Thyroid gland (tissue), 4 donors: ENCODE measurements at regions not wholly inside any gene's neighbourhood (a gene's known extent, or its start where the extent isn't known, plus 50 kb on each side); places are given as distances from the start of the nearest gene placed in this dataset.

Experiments used
- DNase-seq, 2 donors: peaks; one replicate each; pipeline ENCODE4 v3.0.0-alpha.2; 2019
- H3K27ac ChIP-seq, 3 donors: fragments of 200-600 bp; sonication (generic); 1 replicate in 2 of 3; 2 replicates in 1 of 3; pipeline ENCODE4 v1.5.1; 2016 to 2019; ENCODE audit warnings: mild to moderate bottlenecking in 1 of 3, moderate library complexity in 1 of 3
- H3K27me3 ChIP-seq: fragments of 200-600 bp; sonication (generic); one replicate; pipeline ENCODE4 v1.5.1; 2019
- H3K36me3 ChIP-seq, 2 donors: fragments of 200-600 bp; sonication (generic); one replicate each; pipeline ENCODE4 v1.5.1; 2016 to 2019
- H3K4me1 ChIP-seq, 2 donors: fragments of 200-600 bp; sonication (generic); one replicate each; pipeline ENCODE4 v1.5.1; 2017 to 2019
- H3K4me3 ChIP-seq, 3 donors: fragments of 200-600 bp; sonication (generic); replicated peaks in 1 of 3; 1 replicate in 2 of 3; 2 replicates in 1 of 3; pipeline ENCODE4 v1.5.1; 2016; ENCODE audit warnings: mild to moderate bottlenecking in 1 of 3
- H3K9me3 ChIP-seq: fragments of 200-600 bp; sonication (generic); one replicate; pipeline ENCODE4 v1.5.1; 2017
- CTCF ChIP-seq, 6 experiments: fragments of 200-600 bp in 3 of 6; fragments of 450-650 bp in 3 of 6; sonication (generic) in 3 of 6; IDR thresholded peaks; one replicate each; pipeline ENCODE4 v1.5.1; 2016 to 2019; ENCODE audit warnings: antibody characterized with exemption in 6 of 6, mild to moderate bottlenecking in 2 of 6, inconsistent platforms in 1 of 6, moderate library complexity in 1 of 6
- POLR2A ChIP-seq, 2 donors: fragments of 450-650 bp; IDR thresholded peaks; one replicate each; pipeline ENCODE4 v1.6.1; 2017; ENCODE audit warnings: antibody characterized with exemption in 2 of 2, mild to moderate bottlenecking in 2 of 2, moderate library complexity in 1 of 2
- WGBS, 2 donors: methylation state at CpG; one replicate each; pipeline ENCODE4 v1.1.5; 2017; 5-methylcytosine and 5-hydroxymethylcytosine counted together
- intact Hi-C: fragments of 100-400 bp; cut with DNase I; formaldehyde crosslinking; loops from one replicate; pipeline ENCODE4 v1.15.1; 2023

DNA sequence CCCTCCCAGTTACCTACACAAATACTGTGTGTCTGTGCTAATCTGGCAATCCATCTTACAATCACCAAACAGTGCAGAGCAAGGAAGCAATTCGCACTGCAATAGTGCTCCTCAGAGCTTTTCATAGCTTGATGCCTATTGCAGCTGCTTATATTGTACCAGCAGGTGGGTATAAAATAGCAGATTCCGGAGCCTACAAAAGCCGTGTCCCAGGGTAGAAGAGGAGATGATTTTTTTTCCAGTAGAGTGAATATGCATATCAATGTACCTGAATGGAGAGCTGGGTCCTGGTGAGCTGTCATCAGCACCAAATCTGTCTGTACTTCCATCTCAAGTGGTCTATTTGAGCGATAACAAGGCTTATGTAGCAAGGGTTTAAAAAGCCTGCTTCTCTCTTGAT, 668.4 kb downstream of the DIAPH3 start:
- 91 to 95% methylated on average over 4 of the region's 4 CpGs for WGBS, 2 donors
- TF ChIP-seq POLR2A (IDR thresholded peaks at IDR 0.05) (no peak), CTCF (IDR thresholded peaks at IDR 0.05) (no peak)
- DNase-seq, result no peak
- intact Hi-C loops, result no loop called here
- no peaks in the 10 kb centered on the region for H3K9me3 ChIP-seq
- H3K27ac ChIP-seq, result no peak overlapping the region
- peaks cover 16 to 27% of the 10 kb centered on the region in 2 donors for H3K4me1 ChIP-seq
- no peaks in the 10 kb centered on the region for H3K36me3 ChIP-seq
- no peaks in the 10 kb centered on the region for H3K27me3 ChIP-seq
- no peak overlapping the region for H3K4me3 ChIP-seq

DNA sequence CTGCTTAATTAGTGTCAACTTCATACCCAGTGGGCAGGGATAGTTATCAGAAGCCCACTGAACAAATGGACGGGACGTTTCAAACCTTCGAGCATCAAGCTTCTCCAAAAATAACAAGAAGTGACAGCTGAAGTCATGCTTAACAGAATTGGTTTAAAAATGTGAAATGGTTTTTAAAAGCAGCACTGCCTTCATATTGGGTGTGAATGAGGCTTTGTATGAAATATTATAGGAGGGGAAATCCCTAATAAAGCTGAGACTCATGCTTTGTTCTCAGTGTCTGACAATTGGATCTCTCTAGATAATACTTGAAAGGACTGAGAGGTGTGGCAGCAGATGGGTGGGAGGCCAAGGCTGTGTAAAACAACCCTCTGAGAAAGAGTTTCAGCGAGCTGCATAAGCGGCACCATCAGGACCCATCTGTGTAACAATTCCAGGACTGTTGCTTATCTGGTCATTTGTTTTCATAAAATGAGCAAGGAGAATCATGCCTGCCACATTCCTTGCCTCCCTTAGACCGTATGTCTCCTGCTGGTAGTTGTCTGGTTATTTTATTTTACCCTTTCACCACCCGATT, 667.7 kb downstream of the DIAPH3 start:
- H3K4me1 ChIP-seq, result peaks cover 16 to 27% of the 10 kb centered on the region in 2 donors
- no peaks in the 10 kb centered on the region for H3K27me3 ChIP-seq
- no peak overlapping the region for H3K27ac ChIP-seq
- intact Hi-C loops, result no loop called here
- no peak overlapping the region for H3K4me3 ChIP-seq
- 67 to 76% methylated on average over 7 of the region's 7 CpGs for WGBS, 2 donors
- TF ChIP-seq POLR2A (IDR thresholded peaks at IDR 0.05) (no peak), CTCF (IDR thresholded peaks at IDR 0.05) (no peak)
- no peak for DNase-seq
- no peaks in the 10 kb centered on the region for H3K36me3 ChIP-seq
- H3K9me3 ChIP-seq, result no peaks in the 10 kb centered on the region

GRCh38 chr13:59497621-59498247, 666.0 kb downstream of the DIAPH3 start:
- Histone ChIP-seq H3K27ac (no peak overlapping the region), H3K36me3 (no peaks in the 10 kb centered on the region), H3K27me3 (no peaks in the 10 kb centered on the region), H3K9me3 (no peaks in the 10 kb centered on the region), H3K4me3 (no peak overlapping the region), H3K4me1 (peaks cover 16 to 27% of the 10 kb centered on the region in 2 donors)
- WGBS, 2 donors, result 87 to 89% methylated on average over 4 of the region's 4 CpGs
- TF ChIP-seq CTCF (IDR thresholded peaks at IDR 0.05) (no peak), POLR2A (IDR thresholded peaks at IDR 0.05) (no peak)
- DNase-seq, result no peak
- intact Hi-C loops, result no loop called here

GRCh38 chr13:59501004-59501403, 662.7 kb downstream of the DIAPH3 start:
- Histone ChIP-seq H3K4me1 (peaks cover under 1 to 2% of the 10 kb centered on the region in 2 donors), H3K4me3 (no peak overlapping the region), H3K27me3 (no peaks in the 10 kb centered on the region), H3K27ac (no peak overlapping the region), H3K9me3 (no peaks in the 10 kb centered on the region), H3K36me3 (no peaks in the 10 kb centered on the region)
- no peak for TF ChIP-seq CTCF (IDR thresholded peaks at IDR 0.05)
- TF ChIP-seq POLR2A (IDR thresholded peaks at IDR 0.05), result no peak
- 89 to 90% methylated on average over 4 of the region's 4 CpGs for WGBS, 2 donors
- intact Hi-C loops, result no loop called here
- DNase-seq, result no peak

GRCh38 chr13:59504407-59504806, 659.3 kb downstream of the DIAPH3 start:
- Histone ChIP-seq H3K4me3 (no peak overlapping the region), H3K27ac (no peak overlapping the region), H3K4me1 (no peaks in the 10 kb centered on the region), H3K36me3 (no peaks in the 10 kb centered on the region), H3K27me3 (no peaks in the 10 kb centered on the region), H3K9me3 (no peaks in the 10 kb centered on the region)
- DNase-seq, result no peak
- TF ChIP-seq POLR2A (IDR thresholded peaks at IDR 0.05) (no peak), CTCF (IDR thresholded peaks at IDR 0.05) (no peak)
- intact Hi-C loops, result no loop called here
- 92 to 93% methylated on average over 5 of the region's 5 CpGs for WGBS, 2 donors
